Trophoblast cell (in vitro differentiated cells and primary cell): ENCODE measurements at regions not wholly inside any gene's neighbourhood (a gene's known extent, or its start where the extent isn't known, plus 50 kb on each side); places are given as distances from the start of the nearest gene placed in this dataset.

Source experiments
- DNase-seq, 2 donors: peaks; one replicate each; pipeline ENCODE4 v3.0.0-alpha.2; 2016
- H2AFZ ChIP-seq: 2 replicates; pipeline ENCODE4 v1.6.1; 2013; ENCODE audit warnings: low read length, moderate library complexity, mild to moderate bottlenecking; ENCODE audit not compliant: insufficient read depth, poor library complexity
- H2AK5ac ChIP-seq: 2 replicates; pipeline ENCODE4 v1.6.1; 2013; ENCODE audit warnings: mild to moderate bottlenecking, low read length
- H2BK120ac ChIP-seq: 2 replicates; pipeline ENCODE4 v1.6.1; 2013; ENCODE audit warnings: low read length, mild to moderate bottlenecking, moderate library complexity; ENCODE audit not compliant: insufficient read depth, poor library complexity
- H2BK12ac ChIP-seq: 2 replicates; pipeline ENCODE4 v1.6.1; 2013; ENCODE audit warnings: mild to moderate bottlenecking, low read length, moderate library complexity
- H2BK5ac ChIP-seq: 2 replicates; pipeline ENCODE4 v1.6.1; 2013; ENCODE audit warnings: low read length, low read depth, moderate library complexity, mild to moderate bottlenecking; ENCODE audit not compliant: poor library complexity
- H3K14ac ChIP-seq: 2 replicates; pipeline ENCODE4 v1.6.1; 2013; ENCODE audit warnings: mild to moderate bottlenecking, low read length
- H3K18ac ChIP-seq: 2 replicates; pipeline ENCODE4 v1.6.1; 2013; ENCODE audit warnings: mild to moderate bottlenecking, low read length
- H3K23ac ChIP-seq: 2 replicates; pipeline ENCODE4 v1.6.1; 2013; ENCODE audit warnings: low read length
- H3K27ac ChIP-seq: 2 replicates; pipeline ENCODE4 v1.5.1; 2013; ENCODE audit warnings: low read depth, mild to moderate bottlenecking, inconsistent platforms, low read length, moderate library complexity
- H3K27me3 ChIP-seq: 2 replicates; pipeline ENCODE4 v1.6.1; 2013; ENCODE audit warnings: inconsistent platforms, mild to moderate bottlenecking, low read length, moderate library complexity; ENCODE audit not compliant: insufficient read depth
- H3K36me3 ChIP-seq, 2 experiments: 1 replicate in 1 of 2; 2 replicates in 1 of 2; pipeline ENCODE4 v1.6.1; 2013; ENCODE audit warnings: low read length in 2 of 2, mild to moderate bottlenecking in 2 of 2, moderate library complexity in 1 of 2; ENCODE audit not compliant: insufficient read depth in 2 of 2, control insufficient read depth in 1 of 2
- H3K4ac ChIP-seq: 2 replicates; pipeline ENCODE4 v1.6.1; 2013; ENCODE audit warnings: low read depth, mild to moderate bottlenecking, low read length, moderate library complexity
- H3K4me1 ChIP-seq, 2 experiments: 1 replicate in 1 of 2; 2 replicates in 1 of 2; pipeline ENCODE4 v1.6.1; 2013; ENCODE audit warnings: low read length in 2 of 2, mild to moderate bottlenecking in 2 of 2, moderate library complexity in 1 of 2; ENCODE audit not compliant: insufficient read depth in 2 of 2, control insufficient read depth in 1 of 2
- H3K4me2 ChIP-seq: 2 replicates; pipeline ENCODE4 v1.6.1; 2013; ENCODE audit warnings: inconsistent platforms, mild to moderate bottlenecking, low read length, moderate library complexity
- H3K4me3 ChIP-seq: 2 replicates; pipeline ENCODE4 v1.5.1; 2013; ENCODE audit warnings: mild to moderate bottlenecking, low read depth, low read length, inconsistent platforms
- H3K79me1 ChIP-seq: one replicate; pipeline ENCODE4 v1.6.1; 2013; ENCODE audit warnings: low read length
- H3K79me2 ChIP-seq: 2 replicates; pipeline ENCODE4 v1.6.1; 2013; ENCODE audit warnings: low read length, mild to moderate bottlenecking; ENCODE audit not compliant: control insufficient read depth, insufficient read depth, poor library complexity
- H3K9ac ChIP-seq: 2 replicates; pipeline ENCODE4 v1.6.1; 2013; ENCODE audit warnings: mild to moderate bottlenecking, low read length
- H3K9me3 ChIP-seq: 2 replicates; pipeline ENCODE4 v1.6.1; 2013; ENCODE audit warnings: low read depth, mild to moderate bottlenecking, control low read depth, inconsistent platforms, low read length; ENCODE audit not compliant: insufficient read depth
- H4K12ac ChIP-seq: 2 replicates; pipeline ENCODE4 v1.6.1; 2013; ENCODE audit warnings: low read depth, mild to moderate bottlenecking, low read length, moderate library complexity
- H4K8ac ChIP-seq: 2 replicates; pipeline ENCODE4 v1.6.1; 2013; ENCODE audit warnings: low read depth, mild to moderate bottlenecking, low read length, moderate library complexity
- H4K91ac ChIP-seq: one replicate; pipeline ENCODE4 v1.6.1; 2013; ENCODE audit warnings: low read depth, mild to moderate bottlenecking, low read length, moderate library complexity
- WGBS: extraction: QIAGEN DNeasy Blood & Tissue Kit; methylation state at CpG from one replicate; pipeline ENCODE4 v1.1.7; 2013; ENCODE audit warnings: missing lambda C conversion rate; ENCODE audit not compliant: insufficient read length, insufficient coverage; ENCODE audit errors: extremely low coverage; 5-methylcytosine and 5-hydroxymethylcytosine counted together

- Histone ChIP-seq H3K14ac (no peak overlapping the region), H3K23ac (no peak overlapping the region), H3K27ac (no peak overlapping the region), H3K4me3 (no peak overlapping the region), H2BK120ac (no peak overlapping the region), H3K4me2 (no peak overlapping the region), H3K79me2 (no peaks in the 10 kb centered on the region), H3K9me3 (no peaks in the 10 kb centered on the region), H3K79me1 (no peaks in the 10 kb centered on the region), H3K27me3 (no peaks in the 10 kb centered on the region), H2AFZ (no peak overlapping the region), H3K9ac (no peak overlapping the region), H3K4me1 (no peaks in the 10 kb centered on the region), H3K4ac (no peak overlapping the region), H2BK12ac (no peak overlapping the region), H4K12ac (no peak overlapping the region), H4K8ac (no peak overlapping the region), H2AK5ac (no peak overlapping the region), H2BK5ac (no peak overlapping the region), H3K18ac (no peak overlapping the region), H4K91ac (no peak overlapping the region), H3K36me3 (no peaks in the 10 kb centered on the region)
- no peak for DNase-seq
- WGBS, result no CpG with 5 or more reads among the region's 2 CpGs
Measured at GRCh38 chr10:60496181-60496580, 106.5 kb upstream of the ANK3 start.

DNA sequence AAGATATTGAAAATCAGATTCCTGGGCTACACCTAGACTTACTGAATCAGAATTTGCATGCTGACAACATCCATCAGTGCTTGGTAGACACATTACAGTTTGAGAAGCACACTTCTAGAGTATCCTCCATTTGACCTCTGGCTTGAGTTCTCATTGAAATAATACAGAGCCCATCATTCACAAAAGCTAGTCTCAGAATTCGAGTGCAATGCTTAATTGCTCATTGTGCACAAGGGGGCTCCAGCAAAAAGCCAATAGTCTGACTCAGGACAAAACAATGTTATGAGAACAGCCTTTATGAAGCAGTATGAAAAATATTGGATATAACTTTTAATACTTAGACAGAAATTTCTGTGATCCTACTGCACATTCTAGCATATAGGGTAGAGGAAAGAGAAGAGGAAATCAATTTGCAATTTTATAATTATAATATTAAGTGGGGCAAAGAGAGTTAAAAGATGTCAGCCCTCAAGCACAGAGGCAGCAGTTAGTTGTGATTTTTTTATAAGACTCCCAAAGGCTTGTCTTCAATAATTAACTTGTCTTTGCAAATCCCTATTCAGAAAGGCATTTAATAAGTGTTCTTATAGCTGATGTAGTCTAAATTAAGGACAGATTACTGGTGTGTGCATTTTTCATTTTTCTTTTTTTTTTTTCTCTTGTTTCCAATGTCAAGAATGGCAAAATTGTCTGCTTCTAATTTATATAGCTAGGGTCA lies 105.8 kb upstream of the ANK3 start:
- Histone ChIP-seq H4K8ac (no peak overlapping the region), H3K18ac (no peak overlapping the region), H4K12ac (no peak overlapping the region), H3K9me3 (no peaks in the 10 kb centered on the region), H2AFZ (no peak overlapping the region), H3K79me2 (no peaks in the 10 kb centered on the region), H3K4me1 (no peaks in the 10 kb centered on the region), H2BK120ac (no peak overlapping the region), H3K23ac (no peak overlapping the region), H2BK12ac (no peak overlapping the region), H3K4ac (no peak overlapping the region), H3K14ac (no peak overlapping the region), H3K27me3 (no peaks in the 10 kb centered on the region), H3K9ac (no peak overlapping the region), H3K27ac (no peak overlapping the region), H2BK5ac (no peak overlapping the region), H4K91ac (no peak overlapping the region), H3K36me3 (no peaks in the 10 kb centered on the region), H2AK5ac (no peak overlapping the region), H3K4me2 (no peak overlapping the region), H3K4me3 (no peak overlapping the region), H3K79me1 (no peaks in the 10 kb centered on the region)
- no CpG with 5 or more reads among the region's 1 CpG for WGBS
- DNase-seq, result no peak

DNA sequence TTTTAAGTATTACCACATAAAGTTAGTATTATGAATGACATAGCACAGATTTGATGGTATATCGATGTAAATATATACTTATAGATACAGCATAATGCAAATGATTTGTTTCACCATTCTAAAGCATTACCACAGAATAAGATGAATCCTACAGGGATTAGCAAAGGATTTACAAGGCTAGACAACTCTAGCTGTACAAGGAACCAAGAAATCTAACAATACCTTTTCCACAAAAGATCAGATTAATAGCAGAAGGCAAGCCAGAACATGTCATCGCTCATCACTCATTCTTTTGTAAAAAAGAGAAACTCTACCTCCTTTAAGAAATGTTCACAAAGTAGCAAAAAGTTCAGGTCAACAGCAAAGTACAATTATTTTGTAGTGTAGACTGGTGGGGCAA lies 105.1 kb upstream of the ANK3 start:
- no CpG with 5 or more reads among the region's 2 CpGs for WGBS
- no peak overlapping the region for H3K14ac ChIP-seq

DNA sequence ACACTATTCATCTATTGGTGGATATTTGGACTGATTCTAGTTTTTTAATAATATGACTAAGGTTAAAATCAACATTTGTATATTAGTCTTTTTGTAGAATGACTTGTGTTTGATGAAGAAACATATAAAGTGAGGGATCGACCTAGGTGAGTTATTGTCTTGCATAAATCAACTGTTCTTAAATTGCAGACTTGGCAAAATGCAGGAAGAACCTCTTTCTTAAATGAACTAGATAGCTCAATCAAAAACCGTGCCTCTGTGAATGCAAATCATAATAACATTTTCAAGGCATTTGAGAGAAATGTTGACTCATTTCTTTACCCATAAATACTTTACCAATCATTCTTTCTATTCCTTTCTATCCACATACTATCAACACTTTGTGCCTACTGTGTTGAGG lies 101.5 kb upstream of the ANK3 start:
- Histone ChIP-seq H4K91ac (no peak overlapping the region), H3K79me1 (no peaks in the 10 kb centered on the region), H2AK5ac (no peak overlapping the region), H3K79me2 (no peaks in the 10 kb centered on the region), H3K14ac (no peak overlapping the region), H3K18ac (no peak overlapping the region), H3K4me1 (no peaks in the 10 kb centered on the region), H3K27me3 (no peaks in the 10 kb centered on the region), H3K4ac (no peak overlapping the region), H2BK5ac (no peak overlapping the region), H3K4me2 (no peak overlapping the region), H4K12ac (no peak overlapping the region), H3K9ac (no peak overlapping the region), H3K23ac (no peak overlapping the region), H4K8ac (no peak overlapping the region), H3K36me3 (no peaks in the 10 kb centered on the region), H3K4me3 (no peak overlapping the region), H2AFZ (no peak overlapping the region), H3K9me3 (no peaks in the 10 kb centered on the region), H3K27ac (no peak overlapping the region), H2BK120ac (no peak overlapping the region), H2BK12ac (no peak overlapping the region)
- no peak for DNase-seq
- WGBS, result no CpG with 5 or more reads among the region's 2 CpGs

More for the DNA sequence above, 105.1 kb upstream of the ANK3 start:
- Histone ChIP-seq H3K9me3 (no peaks in the 10 kb centered on the region), H3K4me2 (no peak overlapping the region), H2AK5ac (no peak overlapping the region), H3K4me3 (no peak overlapping the region), H3K23ac (no peak overlapping the region), H3K27ac (no peak overlapping the region), H2BK120ac (no peak overlapping the region), H3K79me1 (no peaks in the 10 kb centered on the region), H4K12ac (no peak overlapping the region), H2AFZ (no peak overlapping the region), H3K27me3 (no peaks in the 10 kb centered on the region), H3K9ac (no peak overlapping the region), H3K4ac (no peak overlapping the region), H2BK12ac (no peak overlapping the region), H3K79me2 (no peaks in the 10 kb centered on the region), H4K8ac (no peak overlapping the region), H4K91ac (no peak overlapping the region), H3K4me1 (no peaks in the 10 kb centered on the region), H3K36me3 (no peaks in the 10 kb centered on the region), H3K18ac (no peak overlapping the region), H2BK5ac (no peak overlapping the region)
- DNase-seq, result no peak
